NT2/D1 (cell line): ENCODE measurements at regions not wholly inside any gene's neighbourhood (a gene's known extent, or its start where the extent isn't known, plus 50 kb on each side); places are given as distances from the start of the nearest gene placed in this dataset.

Experiments used
- DNase-seq: peaks from one replicate; pipeline ENCODE4 v3.0.0-alpha.2; 2011; ENCODE audit warnings: low read depth, low spot score
- H3K27me3 ChIP-seq: 2 replicates; pipeline ENCODE4 v1.6.0; 2011; ENCODE audit warnings: mild to moderate bottlenecking; ENCODE audit not compliant: insufficient read length, insufficient read depth
- H3K36me3 ChIP-seq: 2 replicates; pipeline ENCODE4 v1.6.1; 2011; ENCODE audit warnings: mild to moderate bottlenecking, low read length, mixed read lengths; ENCODE audit not compliant: insufficient read depth, insufficient read length
- H3K4me1 ChIP-seq: 2 replicates; pipeline ENCODE4 v1.5.1; 2011; ENCODE audit not compliant: insufficient read depth, insufficient read length
- H3K4me3 ChIP-seq: 2 replicates; pipeline ENCODE4 v1.5.1; 2011; ENCODE audit warnings: low read depth; ENCODE audit not compliant: insufficient read length
- H3K9ac ChIP-seq: 2 replicates; pipeline ENCODE4 v1.6.0; 2011; ENCODE audit warnings: low read depth; ENCODE audit not compliant: insufficient read length
- H3K9me3 ChIP-seq: 2 replicates; pipeline ENCODE4 v1.5.1; 2011; ENCODE audit warnings: mild to moderate bottlenecking, low read length; ENCODE audit not compliant: insufficient read depth
- SUZ12 ChIP-seq: IDR thresholded peaks from 2 replicates; pipeline ENCODE4 v1.6.1; 2011; ENCODE audit not compliant: insufficient read length, insufficient read depth; ENCODE audit errors: extremely low read depth
- YY1 ChIP-seq: IDR thresholded peaks from 2 replicates; pipeline ENCODE4 v1.6.1; 2011; ENCODE audit not compliant: insufficient read length, insufficient read depth
- ZNF274 ChIP-seq: IDR thresholded peaks from 2 replicates; pipeline ENCODE4 v1.6.1; 2011; ENCODE audit warnings: mild to moderate bottlenecking, low read depth, low read length

DNA sequence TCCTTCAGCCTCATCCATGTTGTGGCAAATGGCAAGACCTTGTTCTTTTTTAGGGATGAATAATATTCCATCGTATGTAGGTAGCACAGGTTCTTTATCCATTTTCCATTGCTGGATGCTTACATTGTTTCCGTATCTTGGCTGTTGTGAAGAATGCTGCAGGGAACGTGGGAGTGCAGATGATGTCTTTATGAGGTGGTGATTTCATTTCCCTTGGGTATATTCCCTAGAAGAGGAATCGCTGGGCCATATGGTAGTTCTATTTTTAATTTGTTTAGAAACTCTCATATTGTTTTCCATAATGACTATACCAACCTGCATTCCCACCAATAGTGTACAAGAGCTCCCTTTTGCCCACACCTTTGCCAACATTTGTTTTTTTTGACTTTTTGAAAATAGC, 186.3 kb upstream of the TMTC4 start:
- no peak overlapping the region for H3K9ac ChIP-seq
- no peak for TF ChIP-seq ZNF274
- TF ChIP-seq YY1, result no peak
- TF ChIP-seq SUZ12, result no peak
- no peaks in the 10 kb centered on the region for H3K27me3 ChIP-seq
- H3K36me3 ChIP-seq, result no peaks in the 10 kb centered on the region
- no peak for DNase-seq
- H3K9me3 ChIP-seq, result 0 out of 2 replicates have a peak, but pooled peaks cover under 1% of the 10 kb centered on the region
- H3K4me1 ChIP-seq, result no peaks in the 10 kb centered on the region
- no peak overlapping the region for H3K4me3 ChIP-seq

- Histone ChIP-seq H3K36me3 (no peaks in the 10 kb centered on the region), H3K9me3 (no peaks in the 10 kb centered on the region), H3K4me3 (no peak overlapping the region), H3K4me1 (no peaks in the 10 kb centered on the region), H3K9ac (no peak overlapping the region), H3K27me3 (no peaks in the 10 kb centered on the region)
- DNase-seq, result no peak
- TF ChIP-seq YY1, result no peak
- TF ChIP-seq SUZ12, result no peak
- TF ChIP-seq ZNF274, result no peak
These were observed 185.3 kb upstream of the TMTC4 start for GRCh38 chr13:100859861-100860260.

DNA sequence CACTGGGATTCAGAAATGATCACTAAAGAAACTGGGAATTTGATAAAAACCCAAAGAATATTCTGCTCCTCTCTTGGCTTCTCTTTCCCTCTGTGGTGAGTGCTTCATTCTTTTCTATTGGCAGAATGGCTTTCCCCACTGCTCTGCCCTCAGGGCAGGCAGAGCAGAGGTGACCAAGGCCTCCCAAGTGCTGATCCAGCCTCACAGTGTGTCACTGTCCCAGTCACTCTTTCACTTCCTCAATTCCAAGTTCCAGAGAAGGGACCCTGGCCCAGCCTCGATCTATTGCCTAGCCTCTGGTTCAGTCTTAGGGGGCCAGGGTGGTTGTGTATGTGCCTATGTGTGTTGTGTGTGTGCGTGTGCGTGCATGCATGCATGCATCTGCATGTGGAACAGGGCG, 180.6 kb upstream of the TMTC4 start:
- no peaks in the 10 kb centered on the region for H3K36me3 ChIP-seq
- TF ChIP-seq SUZ12 (no peak), YY1 (no peak), ZNF274 (no peak)
- H3K9me3 ChIP-seq, result no peaks in the 10 kb centered on the region
- H3K27me3 ChIP-seq, result no peaks in the 10 kb centered on the region
- no peak for DNase-seq
- H3K9ac ChIP-seq, result no peak overlapping the region
- no peaks in the 10 kb centered on the region for H3K4me1 ChIP-seq
- no peak overlapping the region for H3K4me3 ChIP-seq

DNA sequence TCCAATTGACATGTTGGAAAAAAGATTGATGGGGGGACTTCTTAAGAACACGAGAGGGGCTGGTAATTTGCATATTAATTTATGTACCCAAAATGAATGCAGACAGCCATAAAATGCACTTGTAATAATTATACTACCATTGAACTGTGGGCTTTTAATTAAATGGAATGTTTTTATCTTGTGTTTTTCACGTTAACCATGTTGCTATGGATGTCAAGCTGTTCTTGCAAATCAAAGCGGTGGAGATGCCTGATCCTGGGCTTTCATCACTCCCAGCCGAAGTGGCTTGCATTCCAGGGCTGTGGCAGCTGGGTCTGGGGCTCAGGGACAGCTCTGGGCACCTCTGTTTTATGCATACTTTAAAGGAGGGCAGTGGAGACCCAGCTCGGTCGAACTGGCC, 179.4 kb upstream of the TMTC4 start:
- Histone ChIP-seq H3K4me3 (no peak overlapping the region), H3K27me3 (no peaks in the 10 kb centered on the region), H3K36me3 (no peaks in the 10 kb centered on the region), H3K4me1 (no peaks in the 10 kb centered on the region), H3K9me3 (peaks cover 6% of the 10 kb centered on the region; the same call in 1 of the 2 replicates), H3K9ac (no peak overlapping the region)
- no peak for TF ChIP-seq YY1
- no peak for TF ChIP-seq ZNF274
- no peak for TF ChIP-seq SUZ12
- DNase-seq, result peak; percentile 23

GRCh38 chr13:100853434-100853833, 178.8 kb upstream of the TMTC4 start:
- H3K36me3 ChIP-seq, result no peaks in the 10 kb centered on the region
- DNase-seq, result no peak
- H3K9me3 ChIP-seq, result peaks cover 6% of the 10 kb centered on the region; the same call in 1 of the 2 replicates
- TF ChIP-seq ZNF274 (no peak), YY1 (no peak), SUZ12 (no peak)
- no peaks in the 10 kb centered on the region for H3K4me1 ChIP-seq
- no peak overlapping the region for H3K4me3 ChIP-seq
- no peak overlapping the region for H3K9ac ChIP-seq
- H3K27me3 ChIP-seq, result no peaks in the 10 kb centered on the region

GRCh38 chr13:100852146-100852545, 177.6 kb upstream of the TMTC4 start:
- TF ChIP-seq YY1 (no peak), ZNF274 (no peak), SUZ12 (no peak)
- no peak for DNase-seq
- H3K4me3 ChIP-seq, result no peak overlapping the region
- H3K36me3 ChIP-seq, result no peaks in the 10 kb centered on the region
- no peaks in the 10 kb centered on the region for H3K4me1 ChIP-seq
- H3K9ac ChIP-seq, result no peak overlapping the region
- peaks cover 6% of the 10 kb centered on the region; the same call in 1 of the 2 replicates for H3K9me3 ChIP-seq
- H3K27me3 ChIP-seq, result no peaks in the 10 kb centered on the region

DNA sequence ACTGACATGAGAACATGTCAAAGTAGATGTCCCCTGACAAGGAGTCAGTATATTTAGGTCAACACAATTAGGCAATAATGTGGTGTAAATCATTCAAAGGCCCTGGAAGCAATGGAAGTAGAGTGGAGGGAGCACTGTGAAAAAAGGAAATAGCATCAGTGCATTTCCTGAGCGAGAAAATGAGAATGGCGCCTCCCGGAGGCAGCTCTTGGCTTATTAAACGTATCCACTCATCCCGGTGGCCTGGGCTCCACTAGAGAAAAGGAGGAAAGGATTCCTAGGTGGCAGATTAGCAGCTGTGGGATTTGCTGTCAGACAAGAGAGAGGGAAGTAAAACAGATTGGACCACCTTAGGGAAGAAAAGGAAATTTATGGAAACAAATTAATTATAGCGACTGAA, 173.7 kb upstream of the TMTC4 start:
- H3K9ac ChIP-seq, result no peak overlapping the region
- no peaks in the 10 kb centered on the region for H3K27me3 ChIP-seq
- H3K4me1 ChIP-seq, result no peaks in the 10 kb centered on the region
- TF ChIP-seq ZNF274 (no peak), YY1 (no peak), SUZ12 (no peak)
- DNase-seq, result no peak
- no peaks in the 10 kb centered on the region for H3K36me3 ChIP-seq
- peaks cover 6% of the 10 kb centered on the region; the same call in 1 of the 2 replicates for H3K9me3 ChIP-seq
- no peak overlapping the region for H3K4me3 ChIP-seq
